HG03342 (cell line): ENCODE measurements at regions not wholly inside any gene's neighbourhood (a gene's known extent, or its start where the extent isn't known, plus 50 kb on each side); places are given as distances from the start of the nearest gene placed in this dataset.
"Not testable (repeated sequence)": the region's sequence is repeated elsewhere in the genome, so short reads cannot be mapped to it uniquely, and the experiment has no call there.

Experiments used
- ATAC-seq: cut with Tn5 transposase; IDR thresholded peaks from one replicate; pipeline ENCODE4 v1.9.1; 2021; ENCODE audit warnings: mild to moderate bottlenecking, moderate library complexity; ENCODE audit not compliant: unreplicated experiment

DNA sequence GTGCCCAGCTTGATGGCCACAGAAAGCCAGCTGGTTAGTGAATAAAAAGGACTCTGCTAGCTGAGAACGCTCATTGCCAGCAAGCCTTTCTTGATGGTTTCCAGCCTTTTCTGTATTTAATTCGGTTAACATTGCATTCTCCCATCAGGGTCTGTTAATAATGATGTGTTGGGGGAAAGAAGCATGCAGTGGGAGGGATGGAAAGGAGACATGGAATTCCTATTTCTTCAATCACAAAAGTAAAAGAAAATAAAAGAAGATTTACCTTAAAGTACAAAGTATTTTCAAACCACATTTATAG lies 141.9 kb upstream of the RBBP8 start:
- ATAC-seq = no peak

- ATAC-seq = no peak
Observed at GRCh38 chr18:22796113-22796512, 137.0 kb upstream of the RBBP8 start.

GRCh38 chr18:22800551-22800951 lies 132.6 kb upstream of the RBBP8 start:
- ATAC-seq = no peak

- no peak for ATAC-seq
Observed at GRCh38 chr18:22813648-22814328, 119.3 kb upstream of the RBBP8 start.

- no peak for ATAC-seq
Observed at GRCh38 chr18:22814329-22814703, 118.8 kb upstream of the RBBP8 start.

- no peak for ATAC-seq
Observed at GRCh38 chr18:22816266-22817176, 116.6 kb upstream of the RBBP8 start.

GRCh38 chr18:22817844-22818243 lies 115.3 kb upstream of the RBBP8 start:
- no peak for ATAC-seq

DNA sequence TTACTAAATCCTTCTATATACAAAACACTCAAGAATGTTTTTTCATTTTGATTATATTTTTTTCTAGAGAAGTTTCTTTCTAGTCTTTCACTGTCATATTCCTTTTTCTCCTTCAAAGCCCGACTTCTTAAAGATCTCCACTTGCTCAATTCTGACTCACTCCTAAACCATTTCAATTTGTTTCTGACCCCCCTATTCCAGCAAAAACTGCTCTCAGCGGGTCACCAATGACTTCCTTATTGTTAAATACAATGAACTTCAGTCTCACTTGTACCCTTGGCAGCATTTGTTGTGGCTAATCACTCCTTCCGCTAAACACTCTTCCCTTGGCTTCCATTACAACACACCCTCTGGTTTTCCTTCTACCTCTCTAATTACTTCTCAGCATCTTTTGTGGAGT lies 111.1 kb upstream of the RBBP8 start:
- ATAC-seq = no peak

GRCh38 chr18:22822841-22823508 lies 110.2 kb upstream of the RBBP8 start:
- peak; percentile 64 for ATAC-seq

DNA sequence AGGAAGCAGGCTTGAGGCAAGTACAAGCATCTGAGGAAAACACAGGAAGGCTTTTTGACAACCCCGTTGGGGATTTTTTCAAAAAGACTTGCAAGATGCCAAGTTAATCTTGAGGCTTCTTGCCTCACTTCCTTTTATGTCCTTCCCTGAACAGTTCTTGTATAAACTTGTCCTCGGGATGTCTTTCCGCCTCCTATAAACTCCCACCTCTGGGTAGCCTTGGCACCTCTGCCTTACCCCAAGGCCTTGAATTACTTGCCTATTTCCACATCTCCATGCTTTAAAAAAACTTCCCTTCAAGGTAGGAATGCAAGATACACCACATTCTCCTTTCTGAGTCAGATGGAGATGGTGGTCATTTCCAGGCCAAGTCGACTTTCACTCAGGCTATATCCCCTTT lies 106.4 kb upstream of the RBBP8 start:
- no peak for ATAC-seq

- no peak for ATAC-seq
Observed at GRCh38 chr18:22827216-22827615, 105.9 kb upstream of the RBBP8 start.

GRCh38 chr18:22827741-22828140 lies 105.4 kb upstream of the RBBP8 start:
- no peak for ATAC-seq

DNA sequence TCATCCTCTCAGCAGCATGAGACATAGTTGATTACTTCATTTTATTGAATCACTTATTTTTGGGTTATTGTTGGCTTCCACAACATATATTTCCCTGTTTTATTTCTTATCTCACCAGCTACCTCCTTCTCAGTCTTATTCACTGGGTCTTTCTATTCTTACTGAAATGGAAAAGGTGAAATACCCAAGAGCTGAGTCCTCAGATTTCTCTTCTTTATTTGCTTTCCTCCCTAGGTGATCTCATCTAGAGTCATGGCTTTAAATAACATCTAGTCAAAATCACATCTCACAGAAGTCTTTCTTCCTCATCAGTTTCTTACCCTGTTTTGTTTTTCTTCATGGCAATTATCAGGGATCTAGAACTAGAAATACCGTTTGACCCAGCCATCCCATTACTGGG lies 105.0 kb upstream of the RBBP8 start:
- no peak for ATAC-seq

DNA sequence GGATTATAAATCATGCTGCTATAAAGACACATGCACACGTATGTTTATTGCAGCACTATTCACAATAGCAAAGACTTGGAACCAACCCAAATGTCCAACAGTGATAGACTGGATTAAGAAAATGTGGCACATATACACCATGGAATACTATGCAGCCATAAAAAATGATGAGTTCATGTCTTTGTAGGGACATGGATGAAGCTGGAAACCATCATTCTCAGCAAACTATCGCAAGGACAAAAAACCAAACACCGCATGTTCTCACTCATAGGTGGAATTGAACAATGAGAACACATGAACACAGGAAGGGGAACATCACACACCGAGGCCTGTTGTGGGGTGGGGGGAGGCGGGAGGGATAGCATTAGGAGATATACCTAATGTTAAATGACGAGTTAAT lies 104.5 kb upstream of the RBBP8 start:
- not testable (repeated sequence) for ATAC-seq

- ATAC-seq = no peak
Observed at GRCh38 chr18:22829781-22830180, 103.3 kb upstream of the RBBP8 start.

DNA sequence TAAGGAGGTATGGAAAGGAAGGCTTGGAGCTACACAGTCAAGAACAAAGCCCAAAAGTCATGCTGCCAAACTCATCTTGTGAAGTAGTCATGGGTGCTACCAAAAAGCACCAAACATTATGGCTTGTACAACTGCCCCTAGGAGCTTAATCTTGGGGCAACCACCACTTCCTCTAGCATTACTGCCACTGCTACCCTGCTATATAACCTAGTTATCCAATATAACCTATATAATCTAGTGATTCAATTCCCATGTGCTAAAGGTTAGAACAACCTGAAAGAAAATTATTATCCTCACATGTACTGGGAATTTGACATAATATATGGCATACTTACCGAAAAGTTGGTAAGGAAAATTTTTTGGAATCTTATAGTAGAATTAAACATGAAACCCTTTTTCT lies 102.6 kb upstream of the RBBP8 start:
- no peak for ATAC-seq

DNA sequence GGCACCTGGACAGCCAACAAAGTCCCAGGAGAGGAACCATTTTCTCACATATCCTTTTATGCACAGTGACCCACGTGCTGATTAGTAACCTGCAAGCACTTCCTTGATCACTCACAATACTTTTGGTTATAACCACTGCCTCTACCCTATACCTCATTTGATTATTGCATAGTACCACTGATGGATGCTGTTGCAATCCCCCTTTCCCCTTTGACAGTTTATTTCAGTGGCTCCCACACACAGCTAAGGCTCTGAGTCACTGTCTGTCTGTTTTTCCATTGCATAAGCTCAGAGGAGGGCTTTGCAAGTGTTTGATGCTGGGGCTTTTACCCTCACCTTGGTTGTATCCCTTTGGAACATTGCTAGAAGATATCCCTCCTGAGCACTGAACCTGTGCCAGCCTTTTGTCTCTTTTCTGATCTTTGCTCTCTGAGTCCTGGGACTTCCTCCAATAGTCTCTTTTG lies 101.7 kb upstream of the RBBP8 start:
- ATAC-seq = no peak

- no peak for ATAC-seq
Observed at GRCh38 chr18:22836932-22837331, 96.2 kb upstream of the RBBP8 start.

DNA sequence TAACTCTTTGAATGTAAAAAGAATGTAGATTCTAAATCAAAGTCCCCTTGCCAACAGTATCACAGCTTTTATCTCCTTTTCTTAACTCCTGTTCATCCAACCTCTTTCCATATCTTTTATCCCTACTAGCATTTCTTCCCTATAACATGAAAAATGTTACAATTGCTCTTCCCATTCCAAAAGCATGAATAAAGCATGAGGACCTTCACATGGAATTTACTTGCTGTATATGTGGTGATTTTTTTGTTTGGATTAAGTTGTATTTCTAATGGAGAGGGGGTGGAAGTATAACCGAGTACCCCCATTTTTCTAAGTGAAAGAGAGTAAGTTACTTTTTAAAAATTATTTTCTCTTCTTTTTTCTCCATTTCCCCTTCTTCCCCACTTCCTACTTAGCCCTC lies 94.9 kb upstream of the RBBP8 start:
- no peak for ATAC-seq

DNA sequence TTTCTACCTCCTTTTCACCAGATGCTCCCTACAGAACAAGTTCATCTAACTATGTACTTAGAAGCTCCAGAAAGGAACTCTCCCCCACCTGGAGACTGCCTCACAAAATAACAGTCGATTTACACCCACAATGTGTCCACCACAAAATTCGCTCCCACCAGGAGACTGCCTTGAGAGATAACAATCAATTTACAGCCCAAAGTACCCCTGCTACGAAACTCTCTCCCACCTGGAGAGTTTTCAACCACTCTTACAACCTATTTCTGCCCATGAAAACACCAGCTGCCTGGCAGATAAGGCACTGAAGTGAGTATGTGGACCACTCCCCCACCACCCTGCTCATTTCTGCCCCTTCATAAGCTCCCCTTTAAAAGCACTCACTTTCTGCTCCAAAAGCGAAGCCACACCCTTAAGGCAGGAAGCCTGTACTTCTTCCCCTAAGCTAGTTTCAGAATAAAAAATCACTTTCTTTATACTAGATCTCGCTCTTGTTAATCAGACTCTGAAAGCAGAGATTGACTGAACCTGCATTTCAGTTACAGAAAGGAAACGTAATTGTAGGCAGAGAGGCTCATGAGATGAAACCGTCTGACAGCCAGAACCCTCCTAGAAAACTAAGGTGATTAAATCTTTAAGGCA lies 94.4 kb upstream of the RBBP8 start:
- ATAC-seq = no peak

DNA sequence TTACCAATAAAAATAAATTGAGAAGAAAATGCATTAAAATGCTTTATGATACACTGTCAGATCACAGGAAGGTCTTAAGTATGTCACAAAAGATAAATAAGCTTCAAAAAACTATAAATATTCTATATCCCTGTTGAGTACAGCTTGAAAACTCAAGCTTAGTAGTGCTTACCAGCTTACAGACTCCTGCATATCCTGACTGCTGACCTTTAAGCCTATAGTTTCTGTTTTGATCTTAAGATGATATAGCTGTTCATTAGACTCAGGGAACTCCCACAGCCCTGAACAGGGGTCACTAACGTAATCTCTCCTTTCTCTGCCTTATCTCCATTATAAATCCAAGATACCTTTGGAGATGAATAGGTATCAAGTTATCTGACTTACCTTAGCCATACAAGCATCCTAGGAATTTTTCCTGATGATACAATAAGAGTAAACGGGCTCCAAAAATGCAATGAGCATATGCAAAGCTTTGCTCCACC lies 93.7 kb upstream of the RBBP8 start:
- ATAC-seq = no peak
